ENCODE measurements at regions not wholly inside any gene's neighbourhood (a gene's known extent, or its start where the extent isn't known, plus 50 kb on each side); places are given as distances from the start of the nearest gene placed in this dataset.

DNA sequence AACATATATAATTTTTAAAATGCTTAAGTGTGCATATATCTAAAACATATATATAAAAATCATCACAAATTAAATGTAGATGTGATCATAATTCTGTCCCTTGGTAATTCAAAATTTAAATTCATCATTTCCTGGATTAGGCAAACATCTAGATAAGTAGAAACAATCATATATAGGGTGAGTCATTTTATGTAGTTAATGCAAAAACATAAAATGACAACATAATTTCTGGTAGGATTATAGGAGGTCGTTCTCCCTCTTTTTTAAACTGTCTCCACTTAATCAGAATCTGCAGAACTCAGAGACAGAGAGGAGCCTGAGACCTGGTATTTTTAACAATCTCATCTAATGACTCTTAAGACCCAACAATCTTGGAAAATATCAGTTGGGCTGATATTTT, 333.4 kb downstream of the KCTD12 start:
- no peaks in the 10 kb centered on the region for H3K4me1 ChIP-seq (replicated peaks in 1 of 4; ENCODE audit: control insufficient read depth in 3 of 4, insufficient read depth in 4 of 4, low read length in 3 of 4)
- no peak overlapping the region for H3K14ac ChIP-seq (ENCODE audit: insufficient read length)
- H3K9ac ChIP-seq (replicated peaks in 1 of 4; ENCODE audit: extremely low read depth in 1 of 4, low read depth in 3 of 4, low read length in 3 of 4) = no peak overlapping the region
- no peak overlapping the region for H4K91ac ChIP-seq (replicated peaks; ENCODE audit: insufficient read length, low read length)
- H3K18ac ChIP-seq (ENCODE audit: extremely low read depth, low read length) = no peak overlapping the region
- no peaks in the 10 kb centered on the region for H3K79me2 ChIP-seq (ENCODE audit: control insufficient read depth in 1 of 2, insufficient read depth in 2 of 2, low read length in 2 of 2)
- no peak overlapping the region for H4K5ac ChIP-seq (ENCODE audit: insufficient read length, low read depth, low read length)
- no peak overlapping the region for H3K4me2 ChIP-seq (ENCODE audit: insufficient read depth in 1 of 2, low read depth in 2 of 2, low read length in 2 of 2)
- FAIRE-seq (no peak), DNase-seq (ENCODE audit: low read depth in 1 of 2, low spot score in 2 of 2) (no peak)
- H3K4ac ChIP-seq (replicated peaks; ENCODE audit: insufficient read length, low read depth, low read length) = no peak overlapping the region
- no peak overlapping the region for H3K23ac ChIP-seq (ENCODE audit: insufficient read length)
- no peaks in the 10 kb centered on the region for H3K23me2 ChIP-seq (ENCODE audit: low read depth, low read length)
- no peak overlapping the region for H2BK120ac ChIP-seq (replicated peaks; ENCODE audit: low read depth, low read length)
- H3K56ac ChIP-seq (replicated peaks; ENCODE audit: insufficient read length, low read depth, low read length) = no peak overlapping the region
- CTCF ChIA-PET (ENCODE audit: partially characterized antibody) = interaction anchor here (0.7 kb wide), 1 partner anchor 9 kb away, joined by 3 read pairs; no protein-coding TSS in a partner anchor
- H2BK5ac ChIP-seq (ENCODE audit: low read depth, low read length) = no peak overlapping the region
- H4K8ac ChIP-seq (ENCODE audit: extremely low read depth, insufficient read depth, low read length) = no peak overlapping the region
- no peak overlapping the region for H2AK5ac ChIP-seq (ENCODE audit: low read depth, low read length)
- H3K27me3 ChIP-seq (replicated peaks in 1 of 4; ENCODE audit: control insufficient read depth in 3 of 4, extremely low read depth in 1 of 4, insufficient read depth in 3 of 4, low read length in 3 of 4) = no peaks in the 10 kb centered on the region
- no peak overlapping the region for H2AFZ ChIP-seq (ENCODE audit: low read length)
- no peak overlapping the region for H3K27ac ChIP-seq (ENCODE audit: low read depth, low read length)
- POLR2A ChIA-PET (ENCODE audit: partially characterized antibody) = no interaction called here
- no peaks in the 10 kb centered on the region for H4K20me1 ChIP-seq (replicated peaks in 1 of 2; ENCODE audit: control insufficient read depth in 1 of 2, insufficient read depth in 2 of 2, low read length in 2 of 2)
- no peak overlapping the region for H2BK12ac ChIP-seq (ENCODE audit: low read depth, low read length)
- H2BK20ac ChIP-seq (ENCODE audit: low read length) = no peak overlapping the region
- H3K4me3 ChIP-seq (ENCODE audit: extremely low read depth in 1 of 4, insufficient read depth in 2 of 4, low read depth in 3 of 4, low read length in 4 of 4) = no peak overlapping the region
- H3K9me3 ChIP-seq (ENCODE audit: insufficient read depth in 2 of 2, low read depth in 1 of 2, low read length in 1 of 2) = no peaks in the 10 kb centered on the region
- H3K36me3 ChIP-seq (ENCODE audit: control insufficient read depth in 2 of 4, insufficient read depth in 4 of 4, low read length in 3 of 4) = no peaks in the 10 kb centered on the region
- WGBS, 2 experiments (ENCODE audit: extremely low coverage in 1 of 2, insufficient coverage in 1 of 2, insufficient read length in 1 of 2, insufficient replicate concordance in 2 of 2, low coverage in 1 of 2, low lambda C conversion rate in 2 of 2, missing lambda C conversion rate in 1 of 2) = 80% methylated on average over 1 of the region's 1 CpG; no CpG with 5 or more reads in 1 of the 2 experiments
- no peaks in the 10 kb centered on the region for H3K79me1 ChIP-seq (ENCODE audit: low read depth, low read length)
- no peak overlapping the region for H2BK15ac ChIP-seq (ENCODE audit: low read length)
- TF ChIP-seq, protein P1, sequence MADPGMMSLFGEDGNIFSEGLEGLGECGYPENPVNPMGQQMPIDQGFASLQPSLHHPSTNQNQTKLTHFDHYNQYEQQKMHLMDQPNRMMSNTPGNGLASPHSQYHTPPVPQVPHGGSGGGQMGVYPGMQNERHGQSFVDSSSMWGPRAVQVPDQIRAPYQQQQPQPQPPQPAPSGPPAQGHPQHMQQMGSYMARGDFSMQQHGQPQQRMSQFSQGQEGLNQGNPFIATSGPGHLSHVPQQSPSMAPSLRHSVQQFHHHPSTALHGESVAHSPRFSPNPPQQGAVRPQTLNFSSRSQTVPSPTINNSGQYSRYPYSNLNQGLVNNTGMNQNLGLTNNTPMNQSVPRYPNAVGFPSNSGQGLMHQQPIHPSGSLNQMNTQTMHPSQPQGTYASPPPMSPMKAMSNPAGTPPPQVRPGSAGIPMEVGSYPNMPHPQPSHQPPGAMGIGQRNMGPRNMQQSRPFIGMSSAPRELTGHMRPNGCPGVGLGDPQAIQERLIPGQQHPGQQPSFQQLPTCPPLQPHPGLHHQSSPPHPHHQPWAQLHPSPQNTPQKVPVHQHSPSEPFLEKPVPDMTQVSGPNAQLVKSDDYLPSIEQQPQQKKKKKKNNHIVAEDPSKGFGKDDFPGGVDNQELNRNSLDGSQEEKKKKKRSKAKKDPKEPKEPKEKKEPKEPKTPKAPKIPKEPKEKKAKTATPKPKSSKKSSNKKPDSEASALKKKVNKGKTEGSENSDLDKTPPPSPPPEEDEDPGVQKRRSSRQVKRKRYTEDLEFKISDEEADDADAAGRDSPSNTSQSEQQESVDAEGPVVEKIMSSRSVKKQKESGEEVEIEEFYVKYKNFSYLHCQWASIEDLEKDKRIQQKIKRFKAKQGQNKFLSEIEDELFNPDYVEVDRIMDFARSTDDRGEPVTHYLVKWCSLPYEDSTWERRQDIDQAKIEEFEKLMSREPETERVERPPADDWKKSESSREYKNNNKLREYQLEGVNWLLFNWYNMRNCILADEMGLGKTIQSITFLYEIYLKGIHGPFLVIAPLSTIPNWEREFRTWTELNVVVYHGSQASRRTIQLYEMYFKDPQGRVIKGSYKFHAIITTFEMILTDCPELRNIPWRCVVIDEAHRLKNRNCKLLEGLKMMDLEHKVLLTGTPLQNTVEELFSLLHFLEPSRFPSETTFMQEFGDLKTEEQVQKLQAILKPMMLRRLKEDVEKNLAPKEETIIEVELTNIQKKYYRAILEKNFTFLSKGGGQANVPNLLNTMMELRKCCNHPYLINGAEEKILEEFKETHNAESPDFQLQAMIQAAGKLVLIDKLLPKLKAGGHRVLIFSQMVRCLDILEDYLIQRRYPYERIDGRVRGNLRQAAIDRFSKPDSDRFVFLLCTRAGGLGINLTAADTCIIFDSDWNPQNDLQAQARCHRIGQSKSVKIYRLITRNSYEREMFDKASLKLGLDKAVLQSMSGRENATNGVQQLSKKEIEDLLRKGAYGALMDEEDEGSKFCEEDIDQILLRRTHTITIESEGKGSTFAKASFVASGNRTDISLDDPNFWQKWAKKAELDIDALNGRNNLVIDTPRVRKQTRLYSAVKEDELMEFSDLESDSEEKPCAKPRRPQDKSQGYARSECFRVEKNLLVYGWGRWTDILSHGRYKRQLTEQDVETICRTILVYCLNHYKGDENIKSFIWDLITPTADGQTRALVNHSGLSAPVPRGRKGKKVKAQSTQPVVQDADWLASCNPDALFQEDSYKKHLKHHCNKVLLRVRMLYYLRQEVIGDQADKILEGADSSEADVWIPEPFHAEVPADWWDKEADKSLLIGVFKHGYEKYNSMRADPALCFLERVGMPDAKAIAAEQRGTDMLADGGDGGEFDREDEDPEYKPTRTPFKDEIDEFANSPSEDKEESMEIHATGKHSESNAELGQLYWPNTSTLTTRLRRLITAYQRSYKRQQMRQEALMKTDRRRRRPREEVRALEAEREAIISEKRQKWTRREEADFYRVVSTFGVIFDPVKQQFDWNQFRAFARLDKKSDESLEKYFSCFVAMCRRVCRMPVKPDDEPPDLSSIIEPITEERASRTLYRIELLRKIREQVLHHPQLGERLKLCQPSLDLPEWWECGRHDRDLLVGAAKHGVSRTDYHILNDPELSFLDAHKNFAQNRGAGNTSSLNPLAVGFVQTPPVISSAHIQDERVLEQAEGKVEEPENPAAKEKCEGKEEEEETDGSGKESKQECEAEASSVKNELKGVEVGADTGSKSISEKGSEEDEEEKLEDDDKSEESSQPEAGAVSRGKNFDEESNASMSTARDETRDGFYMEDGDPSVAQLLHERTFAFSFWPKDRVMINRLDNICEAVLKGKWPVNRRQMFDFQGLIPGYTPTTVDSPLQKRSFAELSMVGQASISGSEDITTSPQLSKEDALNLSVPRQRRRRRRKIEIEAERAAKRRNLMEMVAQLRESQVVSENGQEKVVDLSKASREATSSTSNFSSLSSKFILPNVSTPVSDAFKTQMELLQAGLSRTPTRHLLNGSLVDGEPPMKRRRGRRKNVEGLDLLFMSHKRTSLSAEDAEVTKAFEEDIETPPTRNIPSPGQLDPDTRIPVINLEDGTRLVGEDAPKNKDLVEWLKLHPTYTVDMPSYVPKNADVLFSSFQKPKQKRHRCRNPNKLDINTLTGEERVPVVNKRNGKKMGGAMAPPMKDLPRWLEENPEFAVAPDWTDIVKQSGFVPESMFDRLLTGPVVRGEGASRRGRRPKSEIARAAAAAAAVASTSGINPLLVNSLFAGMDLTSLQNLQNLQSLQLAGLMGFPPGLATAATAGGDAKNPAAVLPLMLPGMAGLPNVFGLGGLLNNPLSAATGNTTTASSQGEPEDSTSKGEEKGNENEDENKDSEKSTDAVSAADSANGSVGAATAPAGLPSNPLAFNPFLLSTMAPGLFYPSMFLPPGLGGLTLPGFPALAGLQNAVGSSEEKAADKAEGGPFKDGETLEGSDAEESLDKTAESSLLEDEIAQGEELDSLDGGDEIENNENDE (IDR thresholded peaks at IDR 0.05; ENCODE audit: insufficient replicate concordance, low read length) = no peak

Measured in H1 (cell line).